Lower leg skin (tissue), 4 donors: ENCODE measurements at regions not wholly inside any gene's neighbourhood (a gene's known extent, or its start where the extent isn't known, plus 50 kb on each side); places are given as distances from the start of the nearest gene placed in this dataset.

Source experiments
- DNase-seq, 2 donors: peaks; one replicate each; pipeline ENCODE4 v3.0.0-alpha.2; 2019; ENCODE audit warnings: low spot score in 2 of 2
- H3K4me3 ChIP-seq: fragments of 200-600 bp; sonication (generic); 2 replicates; pipeline ENCODE4 v1.5.1; 2017; ENCODE audit warnings: mild to moderate bottlenecking, low read depth; ENCODE audit not compliant: poor library complexity, severe bottlenecking
- CTCF ChIP-seq, 3 donors: fragments of 450-650 bp; IDR thresholded peaks; one replicate each; pipeline ENCODE4 v1.5.1; 2016; ENCODE audit warnings: antibody characterized with exemption in 3 of 3, mild to moderate bottlenecking in 3 of 3, moderate library complexity in 2 of 3
- POLR2A ChIP-seq, 2 donors: fragments of 450-650 bp; IDR thresholded peaks; one replicate each; pipeline ENCODE4 v1.6.1; 2016 to 2017; ENCODE audit warnings: antibody characterized with exemption in 2 of 2, mild to moderate bottlenecking in 1 of 2, moderate library complexity in 1 of 2
- WGBS, 2 donors: methylation state at CpG; one replicate each; pipeline ENCODE4 v1.1.5; 2018; 5-methylcytosine and 5-hydroxymethylcytosine counted together
- intact Hi-C: fragments of 100-400 bp; cut with DNase I; formaldehyde crosslinking; loops from one replicate; pipeline ENCODE4 v1.15.0; 2023; ENCODE audit warnings: low total_unique reads

- intact Hi-C loops, result no loop called here
- TF ChIP-seq POLR2A (IDR thresholded peaks at IDR 0.05), result no peak
- no peak for TF ChIP-seq CTCF (IDR thresholded peaks at IDR 0.05)
- WGBS, 2 donors, result 57 to 66% methylated on average over 4 of the region's 4 CpGs
- DNase-seq, result no peak
- no peak overlapping the region for H3K4me3 ChIP-seq
Measured at GRCh38 chr9:96078897-96079490, 203.5 kb downstream of the ERCC6L2 start.

GRCh38 chr9:96075757-96076156 lies 200.3 kb downstream of the ERCC6L2 start:
- DNase-seq, result no peak
- no peak overlapping the region for H3K4me3 ChIP-seq
- 90 to 94% methylated on average over 5 of the region's 5 CpGs for WGBS, 2 donors
- intact Hi-C loops, result no loop called here
- no peak for TF ChIP-seq POLR2A (IDR thresholded peaks at IDR 0.05)
- TF ChIP-seq CTCF (IDR thresholded peaks at IDR 0.05), result no peak

DNA sequence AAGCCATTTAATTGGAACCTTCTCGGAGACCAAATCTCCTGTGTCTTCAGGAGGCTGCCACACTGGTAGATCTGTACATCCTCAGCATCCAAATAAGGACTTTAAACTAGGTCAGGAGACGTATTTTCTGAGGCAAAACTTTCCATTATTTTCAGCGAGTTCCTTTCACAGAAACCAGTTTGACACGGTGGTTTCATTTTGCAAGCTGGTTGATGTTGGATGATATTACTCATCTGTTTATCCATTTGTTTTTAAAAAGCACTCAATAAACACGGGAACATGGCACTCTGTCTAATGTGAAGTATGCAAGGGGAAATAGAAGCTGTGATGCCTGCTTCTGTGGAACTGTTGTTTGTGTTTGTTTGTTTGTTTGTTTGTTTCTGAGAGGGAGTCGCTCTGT lies 199.6 kb downstream of the ERCC6L2 start:
- intact Hi-C loops, result no loop called here
- WGBS, 2 donors, result 73 to 74% methylated on average over 6 of the region's 6 CpGs
- no peak for TF ChIP-seq POLR2A (IDR thresholded peaks at IDR 0.05)
- TF ChIP-seq CTCF (IDR thresholded peaks at IDR 0.05), result no peak
- DNase-seq, result no peak
- H3K4me3 ChIP-seq, result no peak overlapping the region

- 67 to 71% methylated on average over 11 of the region's 11 CpGs for WGBS, 2 donors
- TF ChIP-seq POLR2A (IDR thresholded peaks at IDR 0.05), result no peak
- TF ChIP-seq CTCF (IDR thresholded peaks at IDR 0.05), result no peak
- no peak for DNase-seq
Measured at GRCh38 chr9:96073531-96074480, 198.3 kb downstream of the ERCC6L2 start.

DNA sequence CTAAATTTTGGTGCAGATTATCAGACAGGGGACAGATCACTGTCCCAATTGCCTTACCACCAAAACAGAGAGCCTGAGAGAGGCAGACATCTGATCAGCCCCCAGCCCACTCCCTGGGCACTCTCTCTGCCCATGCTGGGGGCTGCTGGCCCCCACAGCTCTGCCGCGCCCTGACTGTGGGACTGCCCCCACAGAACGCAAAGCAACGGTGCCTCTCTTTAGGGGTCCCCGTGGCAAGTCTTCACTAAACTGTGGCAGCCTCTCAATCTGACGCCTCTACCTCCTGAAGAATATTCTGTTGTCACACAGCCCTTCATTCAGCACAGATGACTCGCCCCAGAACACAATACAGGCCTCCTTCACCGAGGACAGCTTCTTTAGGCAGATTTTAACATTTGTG lies 197.4 kb downstream of the ERCC6L2 start:
- 96 to 97% methylated on average over 8 of the region's 8 CpGs for WGBS, 2 donors
- DNase-seq, result no peak
- TF ChIP-seq CTCF (IDR thresholded peaks at IDR 0.05) (no peak), POLR2A (IDR thresholded peaks at IDR 0.05) (no peak)
- no peak overlapping the region for H3K4me3 ChIP-seq
- intact Hi-C loops, result no loop called here

More at GRCh38 chr9:96073531-96074480, 198.3 kb downstream of the ERCC6L2 start:
- no peak overlapping the region for H3K4me3 ChIP-seq
- intact Hi-C loops, result no loop called here
